Gastrocnemius medialis (tissue), 4 donors: ENCODE measurements at regions not wholly inside any gene's neighbourhood (a gene's known extent, or its start where the extent isn't known, plus 50 kb on each side); places are given as distances from the start of the nearest gene placed in this dataset.

Experiments
- ATAC-seq, 2 donors: fragments of 150-250 bp; one replicate each; pipeline ENCODE4 v1.9.1; 2016
- DNase-seq, 2 donors: peaks; one replicate each; pipeline ENCODE4 v3.0.0-alpha.2; 2019
- H3K27ac ChIP-seq, 4 donors: fragments of 200-600 bp; sonication (generic); 1 replicate in 1 of 4; 2 replicates in 3 of 4; pipeline ENCODE4 v1.5.1; 2016 to 2018; ENCODE audit warnings: mild to moderate bottlenecking in 2 of 4, moderate library complexity in 1 of 4
- H3K27me3 ChIP-seq, 3 donors: fragments of 200-600 bp; sonication (generic) in 2 of 3; 1 replicate in 1 of 3; 2 replicates in 2 of 3; pipeline versions ENCODE4 v1.5.1 to v1.6.0; 2016 to 2019; ENCODE audit warnings: mild to moderate bottlenecking in 1 of 3, moderate library complexity in 1 of 3
- H3K36me3 ChIP-seq, 2 donors: fragments of 200-600 bp; sonication (generic) in 1 of 2; one replicate each; pipeline ENCODE4 v1.5.1; 2017 to 2018
- H3K4me1 ChIP-seq, 2 donors: fragments of 200-600 bp; sonication (generic) in 1 of 2; one replicate each; pipeline ENCODE4 v1.5.1; 2016 to 2017; ENCODE audit warnings: mild to moderate bottlenecking in 2 of 2
- H3K4me3 ChIP-seq, 4 donors: fragments of 200-600 bp; sonication (generic) in 3 of 4; 1 replicate in 1 of 4; 2 replicates in 3 of 4; pipeline ENCODE4 v1.5.1; 2016 to 2019; ENCODE audit warnings: mild to moderate bottlenecking in 2 of 4
- H3K9me3 ChIP-seq, 3 donors: fragments of 200-600 bp; sonication (generic) in 2 of 3; 1 replicate in 1 of 3; 2 replicates in 2 of 3; pipeline ENCODE4 v1.5.1; 2016 to 2019
- POLR2A ChIP-seq, 2 donors: fragments of 450-650 bp; IDR thresholded peaks; one replicate each; pipeline ENCODE4 v1.6.1; 2017; ENCODE audit warnings: antibody characterized with exemption in 2 of 2, mild to moderate bottlenecking in 2 of 2, moderate library complexity in 2 of 2
- in situ Hi-C, 4 donors: fragments of 200-750 bp; cut with MboI; loops; one replicate each; pipeline versions ENCODE4 v1.15.0 to v1.8.0; 2017; ENCODE audit warnings: low sequenced_read_pairs in 4 of 4
- intact Hi-C: fragments of 100-400 bp; cut with DNase I; formaldehyde crosslinking; loops from one replicate; pipeline ENCODE4 v1.15.1; 2023; ENCODE audit warnings: low total_unique reads
- TF ChIP-seq, protein P1 (sequence below), 5 experiments: fragments of 450-650 bp in 3 of 5; fragments of 200-600 bp in 2 of 5; sonication (generic) in 2 of 5; IDR thresholded peaks in 4 of 5; conservative IDR thresholded peaks in 1 of 5; 1 replicate in 4 of 5; 2 replicates in 1 of 5; pipeline ENCODE4 v1.5.1; 2016 to 2019; ENCODE audit warnings: antibody characterized with exemption in 5 of 5, mild to moderate bottlenecking in 3 of 5, moderate library complexity in 3 of 5

DNA sequence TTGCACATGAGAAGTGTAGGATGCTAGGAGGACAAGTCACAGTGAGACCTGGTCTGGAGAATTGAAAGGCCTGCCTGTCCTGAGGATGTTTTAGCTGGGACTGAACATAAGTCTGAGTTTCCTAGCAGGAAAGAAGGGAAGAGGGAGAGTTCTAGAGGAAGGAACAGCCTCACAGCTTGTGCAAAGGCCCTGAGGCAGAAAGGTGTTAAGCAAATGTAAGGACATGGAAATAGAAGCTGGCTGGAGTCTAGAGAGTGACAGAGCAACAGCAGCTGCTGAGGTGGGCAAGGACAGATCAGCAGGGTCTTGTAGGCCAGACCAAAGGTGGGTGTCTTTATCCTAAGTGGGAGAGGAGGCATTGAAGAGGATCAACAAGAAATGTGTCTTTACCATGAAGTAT is 210.9 kb upstream of the E2F8 start:
- no peak overlapping the region for H3K4me3 ChIP-seq
- no peaks in the 10 kb centered on the region for H3K4me1 ChIP-seq
- no peaks in the 10 kb centered on the region for H3K36me3 ChIP-seq
- in situ Hi-C loops, result no loop called here
- intact Hi-C loops, result no loop called here
- TF ChIP-seq POLR2A (IDR thresholded peaks at IDR 0.05), result no peak
- TF ChIP-seq, protein P1, sequence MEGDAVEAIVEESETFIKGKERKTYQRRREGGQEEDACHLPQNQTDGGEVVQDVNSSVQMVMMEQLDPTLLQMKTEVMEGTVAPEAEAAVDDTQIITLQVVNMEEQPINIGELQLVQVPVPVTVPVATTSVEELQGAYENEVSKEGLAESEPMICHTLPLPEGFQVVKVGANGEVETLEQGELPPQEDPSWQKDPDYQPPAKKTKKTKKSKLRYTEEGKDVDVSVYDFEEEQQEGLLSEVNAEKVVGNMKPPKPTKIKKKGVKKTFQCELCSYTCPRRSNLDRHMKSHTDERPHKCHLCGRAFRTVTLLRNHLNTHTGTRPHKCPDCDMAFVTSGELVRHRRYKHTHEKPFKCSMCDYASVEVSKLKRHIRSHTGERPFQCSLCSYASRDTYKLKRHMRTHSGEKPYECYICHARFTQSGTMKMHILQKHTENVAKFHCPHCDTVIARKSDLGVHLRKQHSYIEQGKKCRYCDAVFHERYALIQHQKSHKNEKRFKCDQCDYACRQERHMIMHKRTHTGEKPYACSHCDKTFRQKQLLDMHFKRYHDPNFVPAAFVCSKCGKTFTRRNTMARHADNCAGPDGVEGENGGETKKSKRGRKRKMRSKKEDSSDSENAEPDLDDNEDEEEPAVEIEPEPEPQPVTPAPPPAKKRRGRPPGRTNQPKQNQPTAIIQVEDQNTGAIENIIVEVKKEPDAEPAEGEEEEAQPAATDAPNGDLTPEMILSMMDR (IDR thresholded peaks at IDR 0.05 in 4 of 5, conservative IDR thresholded peaks at IDR 0.05 in 1 of 5), result no peak
- ATAC-seq, result no peak
- H3K27ac ChIP-seq, result no peak overlapping the region
- DNase-seq, result no peak
- no peaks in the 10 kb centered on the region for H3K27me3 ChIP-seq
- no peaks in the 10 kb centered on the region for H3K9me3 ChIP-seq

DNA sequence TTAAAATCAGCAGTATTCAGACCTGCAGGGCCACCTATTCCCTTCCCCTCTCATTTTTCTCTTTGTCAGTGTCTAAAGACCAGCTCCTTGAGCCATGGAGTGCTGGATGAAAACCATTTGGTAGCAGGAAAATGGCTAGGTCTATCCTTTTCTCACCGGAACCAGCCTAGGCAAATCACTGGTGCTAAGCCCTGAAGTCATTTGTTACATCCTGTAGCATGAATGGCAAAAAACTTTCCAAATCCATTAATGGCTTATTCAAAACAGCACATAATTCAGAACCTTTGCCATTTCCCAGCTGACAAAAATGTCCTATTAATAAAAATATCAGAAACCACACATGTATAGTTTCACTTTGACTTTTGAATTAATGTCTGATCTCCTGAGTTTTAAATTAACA is 209.5 kb upstream of the E2F8 start:
- H3K27me3 ChIP-seq, result no peaks in the 10 kb centered on the region
- no peaks in the 10 kb centered on the region for H3K36me3 ChIP-seq
- no peak overlapping the region for H3K4me3 ChIP-seq
- no peak for ATAC-seq
- in situ Hi-C loops (no loop called here), intact Hi-C loops (no loop called here)
- no peaks in the 10 kb centered on the region for H3K4me1 ChIP-seq
- no peaks in the 10 kb centered on the region for H3K9me3 ChIP-seq
- no peak for DNase-seq
- no peak for TF ChIP-seq POLR2A (IDR thresholded peaks at IDR 0.05)
- TF ChIP-seq, protein P1 (IDR thresholded peaks at IDR 0.05 in 4 of 5, conservative IDR thresholded peaks at IDR 0.05 in 1 of 5), result no peak
- H3K27ac ChIP-seq, result no peak overlapping the region

GRCh38 chr11:19448651-19449050 is 207.9 kb upstream of the E2F8 start:
- Histone ChIP-seq H3K36me3 (no peaks in the 10 kb centered on the region), H3K27ac (no peak overlapping the region), H3K4me1 (no peaks in the 10 kb centered on the region), H3K27me3 (no peaks in the 10 kb centered on the region), H3K9me3 (no peaks in the 10 kb centered on the region), H3K4me3 (no peak overlapping the region)
- DNase-seq, result no peak
- no peak for ATAC-seq
- no peak for TF ChIP-seq POLR2A (IDR thresholded peaks at IDR 0.05)
- TF ChIP-seq, protein P1 (IDR thresholded peaks at IDR 0.05 in 4 of 5, conservative IDR thresholded peaks at IDR 0.05 in 1 of 5), result no peak
- intact Hi-C loops, result no loop called here
- in situ Hi-C loops, result no loop called here

- Histone ChIP-seq H3K36me3 (no peaks in the 10 kb centered on the region), H3K9me3 (no peaks in the 10 kb centered on the region), H3K4me3 (no peak overlapping the region), H3K4me1 (no peaks in the 10 kb centered on the region), H3K27ac (no peak overlapping the region), H3K27me3 (no peaks in the 10 kb centered on the region)
- in situ Hi-C loops (no loop called here), intact Hi-C loops (no loop called here)
- no peak for TF ChIP-seq POLR2A (IDR thresholded peaks at IDR 0.05)
- TF ChIP-seq, protein P1 (IDR thresholded peaks at IDR 0.05 in 4 of 5, conservative IDR thresholded peaks at IDR 0.05 in 1 of 5), result no peak
- ATAC-seq, result no peak
- no peak for DNase-seq
Observed at GRCh38 chr11:19447150-19447566, 206.4 kb upstream of the E2F8 start.

DNA sequence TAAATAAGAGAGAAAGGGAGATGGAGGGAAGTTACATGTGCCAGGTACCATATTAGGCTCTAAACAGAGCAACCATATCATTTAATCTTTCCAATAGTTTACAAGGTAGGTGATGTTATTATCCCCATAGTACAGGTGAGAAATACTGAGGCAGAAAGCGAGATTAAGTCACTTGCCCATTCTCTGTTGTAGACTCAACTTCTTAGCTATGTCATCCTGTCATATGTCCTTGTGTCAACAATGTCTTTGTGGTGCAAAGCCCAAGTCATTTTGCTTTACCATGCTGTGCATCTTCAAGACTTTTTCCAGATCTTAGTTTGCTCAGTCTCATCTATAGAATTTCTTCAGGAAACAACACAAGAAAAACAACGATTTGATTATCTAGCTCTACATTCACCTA is 205.0 kb upstream of the E2F8 start:
- no peak overlapping the region for H3K4me3 ChIP-seq
- no peak for DNase-seq
- TF ChIP-seq, protein P1 (IDR thresholded peaks at IDR 0.05 in 4 of 5, conservative IDR thresholded peaks at IDR 0.05 in 1 of 5), result no peak
- TF ChIP-seq POLR2A (IDR thresholded peaks at IDR 0.05), result no peak
- H3K9me3 ChIP-seq, result no peaks in the 10 kb centered on the region
- H3K27me3 ChIP-seq, result no peaks in the 10 kb centered on the region
- ATAC-seq, result no peak
- no peaks in the 10 kb centered on the region for H3K4me1 ChIP-seq
- intact Hi-C loops, result no loop called here
- H3K27ac ChIP-seq, result no peak overlapping the region
- in situ Hi-C loops, result no loop called here
- no peaks in the 10 kb centered on the region for H3K36me3 ChIP-seq
